Activated CD8-positive, alpha-beta T cell treated with anti-CD3 and anti-CD28 coated beads for 36 hours (primary cell): ENCODE measurements at regions not wholly inside any gene's neighbourhood (a gene's known extent, or its start where the extent isn't known, plus 50 kb on each side); places are given as distances from the start of the nearest gene placed in this dataset.

Experiments
- ATAC-seq: fragments of 200-7000 bp; cut with Tn5 transposase; one replicate; pipeline ENCODE4 v1.10.0; 2021; ENCODE audit warnings: mild to moderate bottlenecking, moderate library complexity
- CTCF ChIA-PET: fragments of 350-600 bp; sonication (Branson Sonifier 250); formaldehyde crosslinking; loops from one replicate; lab custom pipeline; 2021; ENCODE audit warnings: antibody characterized with exemption; lab: Charles Lee
- POLR2A ChIA-PET: fragments of 350-600 bp; sonication (Branson Sonifier 250); formaldehyde crosslinking; loops from one replicate; lab custom pipeline; 2021; ENCODE audit warnings: antibody characterized with exemption; lab: Charles Lee
- DNase-seq: peaks from one replicate; pipeline ENCODE4 v3.0.0-alpha.2; 2020
- H3K27ac Mint-ChIP-seq: one replicate; pipeline ENCODE4 v1.8.0; 2021; ENCODE audit warnings: mild to moderate bottlenecking, mixed read lengths
- H3K27me3 Mint-ChIP-seq: one replicate; pipeline ENCODE4 v1.8.0; 2021; ENCODE audit warnings: mixed read lengths
- H3K36me3 Mint-ChIP-seq: one replicate; pipeline ENCODE4 v1.8.0; 2021; ENCODE audit warnings: low read depth, mixed read lengths
- H3K4me1 Mint-ChIP-seq: one replicate; pipeline ENCODE4 v1.8.0; 2021; ENCODE audit warnings: low read depth, mixed read lengths
- H3K4me3 Mint-ChIP-seq: one replicate; pipeline ENCODE4 v1.8.0; 2021; ENCODE audit warnings: mild to moderate bottlenecking, moderate library complexity, mixed read lengths
- H3K9me3 Mint-ChIP-seq: one replicate; pipeline ENCODE4 v1.8.0; 2021; ENCODE audit warnings: mixed read lengths
- CTCF ChIP-seq: fragments of 200-600 bp; IDR thresholded peaks from one replicate; pipeline ENCODE4 v1.8.0; 2022; ENCODE audit warnings: antibody characterized with exemption, mild to moderate bottlenecking
- intact Hi-C: fragments of 100-400 bp; cut with micrococcal nuclease; formaldehyde crosslinking; loops from one replicate; pipeline ENCODE4 v1.10.0; 2022

DNA sequence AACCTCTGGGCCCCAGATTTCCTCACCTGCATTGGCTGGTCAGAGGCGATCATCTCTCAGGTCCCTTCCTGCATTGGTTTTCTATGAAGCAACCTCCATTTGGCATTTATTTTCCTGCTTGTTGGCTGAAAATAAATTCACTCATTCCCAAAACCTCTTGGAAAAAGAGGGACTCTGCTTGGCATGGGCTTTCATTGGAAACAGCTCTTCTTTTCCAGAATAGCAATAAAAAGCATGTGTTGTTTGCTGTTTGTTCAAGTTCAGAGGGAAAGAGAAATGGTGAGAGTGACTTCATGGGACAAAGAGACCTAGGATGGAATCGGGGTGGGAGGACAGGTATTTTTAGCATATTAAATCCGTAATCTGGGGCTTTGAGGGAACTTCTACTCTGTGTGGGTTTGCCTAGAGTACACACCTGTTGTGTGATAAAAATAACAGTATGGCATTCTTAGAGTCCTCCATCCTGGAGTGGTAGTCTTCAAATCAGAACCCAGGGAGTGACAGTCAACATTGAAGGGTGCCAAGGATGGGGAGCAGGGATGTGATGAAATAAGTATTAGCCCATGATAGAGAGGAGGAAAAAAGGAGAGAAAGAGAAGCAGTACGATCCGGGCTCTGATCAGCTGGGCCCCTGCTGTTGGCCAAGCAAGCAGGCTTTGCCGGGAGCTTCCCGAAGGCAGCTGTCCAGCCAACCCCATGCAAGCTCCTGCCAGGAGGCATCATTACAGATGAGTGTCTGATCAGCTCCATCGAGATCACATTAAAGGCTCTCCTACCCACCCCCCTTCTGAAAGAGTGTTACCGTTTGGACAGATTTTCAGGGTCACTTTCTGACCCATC is 131.9 kb upstream of the NFIA start:
- intact Hi-C loops = no loop called here

DNA sequence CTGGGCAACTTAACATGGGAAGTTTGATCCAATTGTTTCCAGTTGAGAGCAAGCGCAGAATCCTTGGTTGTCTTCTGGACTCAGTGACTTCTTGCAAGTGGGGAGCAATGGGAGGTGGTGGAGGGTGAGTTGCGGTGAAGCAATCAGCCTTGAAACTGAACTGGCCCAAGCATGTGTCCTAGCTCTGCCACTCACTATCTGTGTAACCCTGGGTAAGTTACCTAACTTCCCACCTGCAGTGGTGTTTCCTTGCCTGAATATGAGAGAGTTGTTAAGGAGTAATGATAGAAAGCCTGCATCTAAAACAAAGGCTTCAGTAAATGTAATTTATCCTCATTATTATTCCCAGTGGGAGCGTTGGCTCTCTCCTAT is 132.5 kb upstream of the NFIA start:
- Mint-ChIP-seq H3K9me3 (no peaks in the 10 kb centered on the region), H3K27me3 (peaks cover 13% of the 10 kb centered on the region), H3K27ac (no peak overlapping the region), H3K4me3 (no peak overlapping the region), H3K4me1 (no peaks in the 10 kb centered on the region), H3K36me3 (no peaks in the 10 kb centered on the region)
- ChIA-PET CTCF (no interaction called here), POLR2A (no interaction called here)
- no peak for DNase-seq
- intact Hi-C loops = no loop called here
- TF ChIP-seq CTCF = no peak
- no peak for ATAC-seq

More for the DNA sequence above, 131.9 kb upstream of the NFIA start:
- no peaks in the 10 kb centered on the region for H3K9me3 Mint-ChIP-seq
- POLR2A ChIA-PET = no interaction called here
- ATAC-seq (no peak), DNase-seq (no peak)
- H3K4me3 Mint-ChIP-seq = no peak overlapping the region
- CTCF ChIA-PET = no interaction called here
- no peaks in the 10 kb centered on the region for H3K36me3 Mint-ChIP-seq
- no peaks in the 10 kb centered on the region for H3K4me1 Mint-ChIP-seq
- no peak overlapping the region for H3K27ac Mint-ChIP-seq
- TF ChIP-seq CTCF = no peak
- peaks cover 13% of the 10 kb centered on the region for H3K27me3 Mint-ChIP-seq

DNA sequence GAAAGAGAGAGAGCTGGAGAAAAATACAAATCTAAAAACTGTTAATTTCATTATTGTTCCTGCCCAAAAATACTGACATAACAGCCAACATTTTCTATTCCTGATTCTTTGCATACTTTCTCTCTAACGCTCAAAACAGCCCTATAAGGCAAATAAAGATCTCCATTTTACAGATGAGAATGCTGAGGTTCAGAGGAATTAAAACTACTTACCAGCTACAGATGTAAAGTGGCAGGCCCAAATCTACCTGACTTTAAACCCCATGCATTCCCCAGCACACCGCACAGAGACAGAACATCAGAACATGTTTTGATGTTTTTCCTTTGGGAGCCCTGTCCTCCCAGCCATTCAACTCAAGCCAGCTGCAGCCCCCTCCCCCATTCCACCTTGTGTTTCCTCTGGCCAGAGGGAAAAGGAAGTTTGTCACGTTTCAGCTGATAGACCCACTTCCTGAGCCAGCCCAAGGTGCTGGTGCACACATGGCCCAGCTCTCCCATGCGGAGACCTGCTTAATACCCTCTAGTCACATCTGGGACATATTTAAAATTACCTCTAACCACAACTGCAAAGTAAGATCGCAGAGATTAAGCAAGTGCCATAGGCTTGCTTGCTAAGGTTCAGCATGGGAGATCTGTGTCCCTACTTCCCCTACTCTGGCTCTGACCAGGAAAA is 133.1 kb upstream of the NFIA start:
- no peak for ATAC-seq
- H3K27ac Mint-ChIP-seq = no peak overlapping the region

GRCh38 chr1:60948486-60948885 is 133.9 kb upstream of the NFIA start:
- ChIA-PET CTCF (no interaction called here), POLR2A (interaction anchor here (0.7 kb wide), 1 partner anchor 205 kb away, joined by 3 read pairs; no protein-coding TSS in a partner anchor)
- Mint-ChIP-seq H3K4me1 (no peaks in the 10 kb centered on the region), H3K9me3 (no peaks in the 10 kb centered on the region), H3K27ac (no peak overlapping the region), H3K27me3 (peaks cover 12% of the 10 kb centered on the region), H3K36me3 (no peaks in the 10 kb centered on the region), H3K4me3 (no peak overlapping the region)
- ATAC-seq = no peak
- no peak for TF ChIP-seq CTCF
- intact Hi-C loops = no loop called here
- no peak for DNase-seq

More for the DNA sequence above, 133.1 kb upstream of the NFIA start:
- POLR2A ChIA-PET = interaction anchor here (0.6 kb wide), 1 partner anchor 294 kb away, joined by 3 read pairs; no protein-coding TSS in a partner anchor
- H3K36me3 Mint-ChIP-seq = no peaks in the 10 kb centered on the region
- H3K27me3 Mint-ChIP-seq = peaks cover 11% of the 10 kb centered on the region
- H3K4me3 Mint-ChIP-seq = no peak overlapping the region
- CTCF ChIA-PET = no interaction called here
- no peaks in the 10 kb centered on the region for H3K9me3 Mint-ChIP-seq
- DNase-seq = no peak
- no peak for TF ChIP-seq CTCF
- intact Hi-C loops = no loop called here
- H3K4me1 Mint-ChIP-seq = no peaks in the 10 kb centered on the region

GRCh38 chr1:60947367-60947766 is 135.0 kb upstream of the NFIA start:
- POLR2A ChIA-PET = no interaction called here
- no peaks in the 10 kb centered on the region for H3K9me3 Mint-ChIP-seq

More at GRCh38 chr1:60947367-60947766, 135.0 kb upstream of the NFIA start:
- Mint-ChIP-seq H3K36me3 (no peaks in the 10 kb centered on the region), H3K4me3 (no peak overlapping the region), H3K4me1 (no peaks in the 10 kb centered on the region), H3K27ac (no peak overlapping the region), H3K27me3 (peaks cover 16% of the 10 kb centered on the region)
- no peak for TF ChIP-seq CTCF
- CTCF ChIA-PET = interaction anchor here (1.1 kb wide), 1 partner anchor 32 kb away, joined by 3 read pairs; no protein-coding TSS in a partner anchor
- ATAC-seq = no peak
- intact Hi-C loops = no loop called here
- DNase-seq = no peak
